Pons (tissue), 1 donor: ENCODE measurements at regions not wholly inside any gene's neighbourhood (a gene's known extent, or its start where the extent isn't known, plus 50 kb on each side); places are given as distances from the start of the nearest gene placed in this dataset.
"Not testable (repeated sequence)": the region's sequence is repeated elsewhere in the genome, so short reads cannot be mapped to it uniquely, and the experiment has no call there.

ENCODE experiments used
- DNase-seq: peaks from one replicate; pipeline ENCODE4 v3.0.0-alpha.2; 2016; ENCODE audit warnings: low spot score

DNA sequence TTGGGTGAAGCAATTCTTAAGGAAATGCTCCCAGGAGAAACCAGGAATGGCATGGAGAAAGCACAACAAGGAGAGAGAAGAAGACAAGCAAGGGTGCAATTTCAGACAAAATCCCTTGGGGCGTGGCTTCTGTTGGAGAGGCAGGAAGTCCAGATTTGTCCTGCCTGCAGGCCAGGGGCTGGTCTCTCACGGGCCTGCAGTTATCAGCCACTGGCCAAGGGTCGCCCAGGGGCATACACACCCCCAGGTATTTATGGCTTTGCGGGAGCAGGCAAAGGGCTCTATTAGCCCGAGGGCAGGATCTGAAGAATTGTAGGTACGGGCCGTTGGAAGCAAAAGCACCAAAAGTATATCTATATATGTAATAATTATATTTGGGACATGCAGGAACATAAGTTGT lies 87.7 kb downstream of the IYD start:
- no peak for DNase-seq

DNA sequence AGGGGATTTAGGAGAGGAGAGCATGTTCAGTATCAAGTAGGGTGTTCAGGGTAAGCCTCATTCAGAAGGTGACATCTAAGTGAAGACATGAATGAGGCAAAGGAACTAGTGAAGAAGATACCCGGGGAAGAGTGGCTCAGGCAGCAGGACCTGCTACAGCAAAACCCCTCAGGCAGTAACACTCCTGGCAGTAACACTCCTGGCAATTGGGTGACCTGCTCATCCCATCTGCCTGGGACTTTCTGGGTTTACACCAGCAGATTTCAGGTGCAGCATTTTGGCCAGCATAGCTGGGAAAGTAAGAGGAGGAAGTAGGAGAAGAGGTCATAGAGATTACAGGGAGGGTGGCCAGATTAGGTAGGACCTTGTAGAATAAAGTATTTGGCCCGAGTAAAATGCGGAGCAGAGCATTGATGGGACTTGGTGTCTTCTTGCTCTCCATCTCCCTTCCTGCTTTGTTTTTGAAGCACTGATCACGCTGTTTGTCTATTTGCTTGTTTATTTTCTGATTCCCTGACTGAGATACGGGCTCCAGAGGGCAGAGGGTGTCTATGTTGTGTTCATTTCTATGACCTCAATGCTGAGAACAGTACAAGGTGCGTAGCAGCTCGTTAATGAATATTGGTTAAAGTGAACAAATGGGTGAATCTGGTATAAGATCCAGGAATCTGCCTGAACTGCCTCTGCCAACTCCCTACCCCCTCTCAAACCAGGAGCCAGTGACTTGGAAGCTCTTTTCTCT lies 88.3 kb downstream of the IYD start:
- DNase-seq, result no peak

DNA sequence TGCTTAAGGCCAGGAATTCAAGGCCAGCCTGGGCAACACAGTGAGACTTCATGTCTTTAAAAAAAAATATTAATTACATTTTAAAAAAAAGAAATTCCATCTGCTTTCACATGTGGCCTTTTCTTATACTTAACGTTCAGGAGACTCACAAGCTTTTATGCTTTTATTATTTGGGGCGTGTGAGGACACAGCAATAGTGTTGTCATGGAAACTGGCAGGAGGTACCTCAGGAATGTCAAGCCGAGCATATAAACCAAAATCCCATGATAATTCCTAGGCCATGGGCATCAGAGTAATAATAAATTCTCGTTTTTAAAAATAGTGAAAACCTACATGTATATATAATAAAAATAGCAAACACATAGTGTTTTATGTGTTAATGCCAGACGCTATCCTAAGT lies 89.8 kb downstream of the IYD start:
- DNase-seq, result no peak

DNA sequence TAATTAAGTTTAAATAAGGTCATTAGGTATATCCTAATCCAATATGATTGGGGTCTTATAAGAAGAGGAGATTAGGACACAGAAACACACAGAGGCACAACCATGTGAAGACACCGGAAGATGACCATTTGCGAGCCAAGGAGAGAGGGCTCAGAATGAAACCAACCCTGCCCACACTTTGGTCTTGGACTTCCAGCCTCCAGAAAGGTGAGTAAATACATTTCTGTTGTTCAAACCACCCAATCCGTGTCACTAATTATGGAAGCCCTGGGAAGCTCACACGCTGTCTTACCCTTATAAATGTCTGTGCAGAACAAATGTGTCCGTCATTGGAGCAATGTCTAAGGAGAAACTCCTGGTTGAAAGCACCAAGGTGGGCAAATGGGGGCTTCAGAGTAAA lies 95.0 kb downstream of the IYD start:
- DNase-seq, result no peak

DNA sequence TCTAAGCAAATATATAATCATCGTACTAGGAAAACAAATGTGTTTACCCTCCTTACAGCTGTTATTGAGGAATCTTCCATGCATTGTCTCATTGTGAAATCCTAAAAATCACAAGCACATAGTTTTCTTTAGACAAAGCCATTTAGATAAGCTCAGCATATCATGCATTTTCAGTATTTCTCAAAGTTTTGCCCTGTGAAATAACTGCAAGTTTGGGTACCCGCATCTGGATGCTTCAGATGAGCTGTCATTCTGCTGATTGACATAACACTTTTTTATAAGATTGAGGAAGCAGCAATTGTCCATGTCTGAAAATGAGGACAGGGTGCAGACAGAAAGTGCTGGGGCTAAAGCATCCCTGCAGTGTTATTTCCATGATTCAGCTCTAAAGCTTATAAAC lies 96.2 kb downstream of the IYD start:
- DNase-seq, result no peak

DNA sequence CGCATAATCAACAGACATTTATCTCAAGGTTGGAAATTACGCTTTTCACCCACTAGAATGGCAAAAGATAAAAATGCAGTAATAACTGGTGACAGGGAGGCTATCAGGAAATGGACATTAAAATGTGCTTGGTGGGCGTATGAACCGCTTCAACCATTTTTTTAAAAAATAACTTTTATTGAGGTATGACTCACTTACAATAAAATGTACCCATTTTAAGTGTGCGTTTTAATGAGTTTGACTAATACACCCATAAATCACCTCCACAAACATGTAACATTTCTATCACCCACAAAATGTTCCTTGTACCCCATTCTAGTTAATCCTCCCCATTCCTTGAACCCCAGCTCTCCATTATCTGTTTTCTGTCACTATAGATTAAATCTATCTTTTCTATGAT lies 96.8 kb downstream of the IYD start:
- DNase-seq, result no peak

DNA sequence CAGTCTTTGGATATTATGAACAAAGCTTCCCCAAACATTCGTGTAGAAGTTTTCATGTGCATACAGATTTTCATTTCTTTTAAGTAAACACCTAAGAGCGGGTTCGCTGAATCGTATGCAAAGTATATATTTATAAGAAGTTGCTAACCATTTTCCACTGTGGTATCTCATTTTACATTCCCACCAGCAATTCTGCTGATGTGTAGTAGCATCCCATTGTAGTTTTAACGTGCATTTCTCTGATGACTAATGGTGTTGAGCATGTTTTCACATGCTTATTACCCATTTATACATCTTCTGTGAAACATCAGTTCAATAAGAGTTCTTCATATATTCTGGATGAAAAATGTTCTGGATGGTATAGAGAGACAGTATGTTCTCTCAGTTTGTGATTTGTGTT lies 97.4 kb downstream of the IYD start:
- no peak for DNase-seq

DNA sequence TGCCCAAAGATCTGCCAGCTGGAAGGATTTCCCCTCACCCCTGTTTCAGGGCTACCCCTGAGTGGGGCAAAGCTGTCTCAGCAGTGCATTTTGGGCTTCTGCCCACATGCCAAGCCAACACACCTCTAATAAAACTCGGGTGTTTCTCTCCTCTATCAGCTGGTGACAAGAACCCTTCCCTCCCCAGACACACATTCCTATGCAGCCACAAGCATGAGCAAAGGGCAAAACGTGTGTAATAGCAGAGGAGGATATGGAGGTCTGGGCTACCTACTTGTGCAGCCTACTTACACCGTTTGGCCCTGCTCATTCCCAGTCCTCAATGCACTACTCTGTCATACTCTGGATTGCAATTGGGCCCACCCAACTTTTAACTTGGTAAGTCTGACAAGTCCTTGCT lies 101.3 kb downstream of the IYD start:
- no peak for DNase-seq

DNA sequence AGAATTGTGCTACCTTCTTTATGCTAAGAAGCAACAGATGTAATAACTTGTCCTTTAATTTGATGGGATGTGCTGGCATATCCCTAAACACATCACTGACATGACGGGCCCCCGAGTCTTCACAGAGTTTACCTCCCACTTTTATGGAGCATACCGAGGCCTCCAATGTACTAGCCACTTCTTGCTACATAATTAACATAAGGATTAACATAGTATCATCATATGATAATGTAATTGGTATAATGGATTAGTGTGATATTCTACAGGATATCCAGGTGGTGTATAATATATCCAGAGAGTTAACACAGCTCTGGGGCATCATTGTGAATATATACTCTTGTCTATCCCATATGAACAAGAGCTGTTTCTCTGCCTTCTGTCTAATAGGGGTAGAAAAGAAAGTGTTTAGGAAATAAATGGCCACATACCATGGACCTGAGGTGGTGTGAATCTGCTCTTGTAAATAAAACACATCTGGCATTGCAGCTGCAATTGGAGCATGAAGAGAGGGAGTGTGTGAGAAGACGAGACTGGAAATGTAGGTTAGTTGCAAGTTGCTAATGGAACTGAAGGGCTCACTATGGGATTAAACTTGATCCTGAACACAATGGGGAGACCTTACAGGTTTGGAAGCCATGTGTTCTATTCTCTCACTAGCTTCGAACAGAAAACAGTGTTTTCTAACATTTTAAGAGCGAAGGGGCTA lies 102.3 kb downstream of the IYD start:
- no peak for DNase-seq

DNA sequence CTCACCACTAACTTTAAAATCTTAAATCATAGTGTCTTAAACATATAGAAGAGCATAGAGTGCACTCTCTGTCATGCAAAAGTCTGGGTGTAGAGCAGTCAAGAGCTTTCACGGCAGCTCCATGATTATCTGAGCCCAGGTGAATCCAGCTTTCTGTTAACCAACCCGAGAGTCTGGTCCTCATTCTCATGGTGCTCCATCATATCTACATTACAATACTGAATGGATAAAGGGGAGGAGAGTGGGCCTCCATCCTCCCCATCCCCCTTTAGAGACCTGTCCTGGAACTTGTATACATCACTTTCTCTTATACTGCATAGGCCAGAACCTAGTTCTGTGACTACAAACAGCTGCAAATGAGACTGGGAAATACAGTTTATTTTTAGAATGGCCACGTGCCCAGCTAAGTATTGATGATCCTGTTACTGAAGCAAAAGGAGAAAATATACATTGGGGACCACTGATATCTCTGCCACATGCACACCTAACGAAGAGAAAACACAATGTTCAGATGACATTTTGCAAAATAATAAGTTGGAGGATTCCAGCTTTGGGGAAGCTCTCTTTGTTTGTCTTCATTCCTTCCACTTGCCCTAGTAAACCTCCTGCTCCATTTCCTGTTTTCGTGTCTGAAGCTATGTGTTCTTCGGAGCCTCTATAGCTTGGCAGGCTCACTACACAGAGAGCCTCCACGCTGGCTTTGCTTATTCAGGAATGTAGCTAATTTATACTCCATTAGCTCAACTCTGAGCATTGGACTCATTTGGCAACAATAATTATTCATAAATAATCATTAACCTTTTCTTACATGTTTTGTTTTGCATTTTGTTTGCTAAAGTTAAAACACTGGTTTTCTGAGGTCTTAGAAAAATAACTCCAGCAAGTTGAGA lies 110.1 kb downstream of the IYD start:
- no peak for DNase-seq

DNA sequence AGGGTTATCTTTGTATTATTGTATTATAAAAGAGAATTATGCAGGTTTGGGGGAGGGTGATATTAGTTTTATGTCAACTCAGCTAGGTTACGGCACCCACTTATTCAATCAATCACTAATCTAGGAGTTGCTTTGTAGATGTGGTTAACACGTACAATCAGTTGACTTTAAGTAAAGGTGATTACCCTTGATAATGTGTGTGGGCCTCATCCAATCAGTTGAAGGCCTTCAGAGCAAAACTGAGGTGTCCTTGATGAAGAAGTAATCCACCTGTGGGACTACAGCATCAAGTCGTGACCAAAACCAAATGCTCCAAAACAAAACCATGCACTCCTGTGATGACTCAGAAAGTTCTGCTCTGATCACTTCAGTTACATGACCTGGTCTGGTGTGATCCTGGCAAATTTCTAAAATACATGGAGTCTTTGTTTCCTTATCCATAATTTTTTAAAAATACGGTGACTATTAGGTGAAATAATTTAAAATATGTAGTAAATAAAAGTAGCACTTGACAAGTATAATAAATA lies 114.1 kb downstream of the IYD start:
- no peak for DNase-seq

DNA sequence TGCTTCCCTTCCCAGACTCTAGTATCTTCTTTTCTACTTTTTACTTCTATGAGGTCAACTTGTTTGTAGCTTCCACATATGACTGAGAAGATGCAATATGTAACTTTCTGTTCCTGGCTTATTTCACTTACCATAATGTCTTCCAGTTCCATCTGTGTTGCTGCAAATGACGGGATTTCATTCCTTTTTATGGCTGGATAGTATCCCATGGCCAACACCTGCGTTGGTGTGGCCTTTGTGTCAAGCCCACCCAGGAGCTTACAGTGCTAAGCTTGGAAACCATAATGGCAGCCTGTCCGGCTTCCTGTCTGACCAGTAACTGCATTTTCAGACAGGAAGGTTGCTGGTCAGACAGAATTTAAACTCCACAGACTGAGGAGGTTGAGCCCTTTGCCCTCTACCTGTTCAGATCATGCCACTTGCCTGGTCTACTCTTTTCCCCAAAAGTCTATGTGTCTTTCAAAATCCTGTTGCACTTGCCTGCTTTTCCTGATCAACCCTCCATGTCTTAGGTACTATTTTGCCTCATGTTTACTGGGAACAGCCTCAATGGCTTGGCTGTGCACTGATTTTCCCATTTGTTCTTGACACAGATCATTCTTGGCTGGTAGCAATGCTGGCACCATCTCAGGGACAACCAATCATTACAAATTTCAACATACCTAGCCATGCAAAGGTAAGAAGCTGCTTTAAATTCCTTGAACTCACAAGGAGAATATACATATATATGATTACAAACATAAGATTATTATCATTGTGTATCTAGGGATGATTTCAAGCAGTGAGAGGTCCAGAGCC lies 114.3 kb upstream of the PLEKHG1 start:
- no peak for DNase-seq

DNA sequence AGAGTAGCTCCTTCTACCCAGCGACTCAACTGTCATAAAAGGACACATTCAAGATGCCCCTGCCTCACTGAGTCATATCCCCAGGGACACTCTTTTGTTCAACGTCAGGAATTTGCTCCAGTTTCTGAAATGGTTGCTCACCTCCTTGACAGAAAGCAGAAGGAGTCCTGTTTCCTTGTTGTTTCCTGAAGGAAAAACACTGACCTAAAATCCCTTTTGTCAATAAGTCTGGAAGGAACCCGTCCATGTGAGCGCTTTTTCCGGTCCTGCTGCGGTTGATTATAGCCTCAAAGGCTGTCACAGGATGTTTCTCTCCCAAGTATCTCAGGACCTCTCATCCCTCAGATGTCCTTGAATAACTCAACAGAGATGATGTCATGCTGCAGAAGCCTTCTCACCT lies 113.6 kb upstream of the PLEKHG1 start:
- DNase-seq, result peak; percentile 7

DNA sequence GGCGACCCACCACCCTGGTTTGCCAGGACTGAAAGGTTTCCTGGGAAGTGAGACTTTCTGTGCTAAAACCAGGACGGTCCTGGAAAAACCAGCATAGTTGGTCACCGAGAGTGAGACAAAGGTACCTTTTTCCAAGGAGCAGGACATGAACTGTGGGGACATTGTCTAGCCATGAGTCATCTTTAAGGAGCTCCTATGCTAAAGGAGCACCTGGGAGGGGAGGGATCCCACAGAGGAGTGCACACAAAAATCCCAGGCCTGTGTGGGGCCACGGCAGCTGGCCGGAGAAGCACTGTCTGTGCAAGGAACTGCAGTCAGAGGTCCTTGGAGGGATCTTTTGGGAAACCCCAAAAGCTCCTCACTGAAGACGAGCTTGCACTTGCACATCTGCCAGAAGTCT lies 109.1 kb upstream of the PLEKHG1 start:
- DNase-seq, result no peak

DNA sequence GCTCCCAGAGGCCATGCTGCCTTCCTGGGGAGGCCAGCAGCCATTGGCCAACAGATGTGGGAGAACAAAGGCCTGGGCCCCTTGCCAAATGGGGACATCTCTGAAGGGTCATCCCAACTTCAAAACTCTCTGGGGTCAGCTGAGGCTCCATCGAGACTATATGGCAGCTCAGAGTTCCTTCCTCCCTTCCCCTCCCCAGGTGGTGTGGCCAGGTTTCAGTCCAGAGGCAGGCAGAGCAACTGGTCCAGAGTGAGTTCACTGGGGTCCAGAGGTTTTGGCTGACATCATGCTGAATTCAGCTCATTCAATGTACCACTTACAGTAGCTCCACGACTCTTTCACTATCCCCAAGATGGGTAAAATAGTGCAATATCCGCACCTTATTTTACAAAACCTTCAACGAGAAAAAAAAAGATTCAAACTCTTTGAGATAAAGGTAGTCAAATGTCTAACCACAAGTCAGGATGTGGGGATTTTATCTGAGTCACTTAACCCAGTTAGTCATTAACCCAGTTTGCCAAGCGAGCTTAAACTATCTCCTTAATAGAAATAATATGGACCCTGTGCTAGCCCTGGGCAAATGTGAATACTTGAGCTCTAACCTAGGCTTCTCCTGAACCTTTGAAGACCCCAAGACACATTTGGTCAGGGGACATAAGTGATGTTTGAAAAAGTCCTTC lies 108.4 kb upstream of the PLEKHG1 start:
- DNase-seq, result no peak

DNA sequence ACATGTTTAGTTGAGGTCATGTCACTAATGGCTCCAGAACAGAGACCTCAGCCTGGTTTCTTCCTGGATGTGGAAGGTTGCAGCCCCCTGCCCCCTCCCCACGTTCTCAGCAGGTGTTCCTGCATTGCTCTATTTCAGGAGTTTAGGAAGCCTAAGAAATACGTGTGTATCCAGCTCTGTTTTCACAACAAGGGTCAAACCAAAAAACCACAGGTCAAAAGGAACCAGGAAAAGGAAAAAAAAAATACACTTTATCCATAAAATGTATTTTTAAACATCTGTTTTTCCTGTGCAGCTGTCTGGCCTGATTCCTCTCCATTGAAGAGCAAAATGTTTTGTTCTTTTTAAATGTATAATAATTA lies 107.9 kb upstream of the PLEKHG1 start:
- DNase-seq, result no peak

DNA sequence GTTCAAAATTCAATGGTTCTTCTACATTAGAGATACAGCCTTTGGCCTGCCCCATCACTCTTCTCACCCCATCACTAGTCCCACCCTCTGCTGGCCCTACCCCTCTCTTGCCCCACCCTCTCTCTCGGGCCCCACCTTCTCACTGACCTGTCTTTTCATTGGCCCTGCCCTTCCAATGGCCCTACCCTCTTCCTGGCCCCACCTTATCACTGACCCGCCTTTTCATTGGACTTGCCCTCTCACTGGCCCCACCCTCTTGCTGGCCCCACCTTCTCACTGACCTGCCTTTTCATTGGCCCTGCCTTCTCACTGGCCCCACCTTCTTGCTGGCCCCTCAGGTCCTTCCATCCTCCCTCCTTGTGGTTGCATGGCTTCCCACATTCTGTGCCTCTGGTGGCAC lies 107.2 kb upstream of the PLEKHG1 start:
- DNase-seq, result no peak

DNA sequence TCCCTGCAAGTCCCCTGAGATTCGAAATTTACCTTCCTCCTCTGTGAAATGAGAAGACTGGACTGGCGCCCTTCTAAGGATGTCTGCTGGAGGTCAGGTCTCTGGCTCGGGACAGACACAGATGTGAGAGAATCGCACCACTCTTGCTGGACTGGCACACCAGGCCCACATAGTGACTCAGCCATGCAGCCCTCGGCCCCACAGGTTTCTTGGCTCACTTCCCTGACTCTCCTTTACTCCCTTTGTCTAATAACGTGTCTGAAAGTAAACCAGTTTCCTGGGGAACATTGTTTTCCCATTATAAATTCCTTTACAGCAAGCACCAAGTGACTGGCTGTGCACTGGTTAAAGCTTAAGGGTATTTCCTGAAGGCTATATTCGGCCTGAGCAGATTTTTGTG lies 106.7 kb upstream of the PLEKHG1 start:
- DNase-seq, result no peak

DNA sequence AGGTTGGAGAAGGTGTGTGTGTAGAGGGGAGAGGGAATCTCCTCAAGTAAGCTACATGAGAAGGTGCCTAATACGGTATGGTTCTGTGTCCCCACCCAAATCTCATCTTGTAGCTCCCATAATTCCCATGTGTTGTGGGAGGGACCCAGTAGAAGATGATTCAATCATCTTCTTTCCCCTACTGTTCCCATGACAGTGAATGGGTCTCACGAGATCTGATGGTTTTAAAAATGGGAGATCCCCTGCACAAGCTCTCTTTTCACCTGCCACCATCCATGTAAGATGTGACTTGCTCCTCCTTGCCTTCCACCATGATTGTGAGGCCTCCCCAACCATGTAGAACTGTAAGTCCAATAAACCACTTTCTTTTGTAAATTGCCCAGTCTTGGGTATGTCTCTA lies 106.1 kb upstream of the PLEKHG1 start:
- DNase-seq, result not testable (repeated sequence)

DNA sequence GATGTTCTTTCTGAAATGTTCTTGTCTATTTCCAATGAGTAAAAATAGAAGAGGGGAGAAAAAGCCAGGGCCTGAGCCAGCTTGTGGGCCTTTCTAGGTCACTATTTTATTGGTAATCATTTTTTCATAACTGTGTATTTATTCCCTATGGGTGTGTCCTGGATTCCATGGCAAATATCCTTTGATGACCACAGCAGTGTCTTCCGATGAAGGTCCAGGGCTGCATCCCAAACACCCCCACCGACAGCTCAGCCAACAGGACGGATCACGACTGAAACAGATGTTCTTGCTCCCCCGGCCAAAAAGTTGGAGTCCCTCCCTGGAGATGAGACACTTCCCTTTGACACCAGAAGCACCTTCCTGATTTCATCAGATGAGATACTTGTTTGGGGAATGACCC lies 105.4 kb upstream of the PLEKHG1 start:
- DNase-seq, result no peak

DNA sequence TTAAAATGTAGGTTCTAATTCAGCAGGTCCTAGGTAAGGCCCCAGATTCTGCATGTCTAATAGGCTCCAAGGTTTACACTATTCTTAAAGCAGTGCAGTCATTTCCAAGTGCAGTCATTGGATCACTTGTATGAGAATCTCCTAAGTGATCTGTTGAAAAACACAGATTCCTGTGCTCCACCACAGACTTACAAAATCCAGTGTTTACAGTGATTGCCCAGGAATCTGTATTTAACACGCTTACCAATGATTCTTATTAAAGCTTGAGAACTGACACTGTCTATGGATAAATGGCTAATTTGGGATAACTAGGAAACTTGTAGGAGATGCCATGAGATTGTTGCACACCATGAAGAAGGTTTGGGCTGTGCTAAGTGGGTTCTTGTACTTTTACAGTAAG lies 104.6 kb upstream of the PLEKHG1 start:
- DNase-seq, result no peak
